Neuronal stem cell (in vitro differentiated cells): ENCODE measurements at regions not wholly inside any gene's neighbourhood (a gene's known extent, or its start where the extent isn't known, plus 50 kb on each side); places are given as distances from the start of the nearest gene placed in this dataset.
"Not testable (repeated sequence)": the region's sequence is repeated elsewhere in the genome, so short reads cannot be mapped to it uniquely, and the experiment has no call there.

Experiments used
- DNase-seq: peaks from one replicate; pipeline ENCODE4 v3.0.0-alpha.2; 2013; ENCODE audit warnings: low spot score
- H2AFZ ChIP-seq: one replicate; pipeline ENCODE4 v1.6.1; 2013; ENCODE audit warnings: mild to moderate bottlenecking, low read length, inconsistent platforms
- H2AK5ac ChIP-seq: 2 replicates; pipeline ENCODE4 v1.6.1; 2013; ENCODE audit warnings: low read depth, mild to moderate bottlenecking, inconsistent platforms, low read length, moderate library complexity, mixed read lengths
- H2BK120ac ChIP-seq: 2 replicates; pipeline ENCODE4 v1.6.1; 2013; ENCODE audit warnings: low read depth, mild to moderate bottlenecking, inconsistent platforms, low read length, moderate library complexity, mixed read lengths
- H2BK12ac ChIP-seq: one replicate; pipeline ENCODE4 v1.6.1; 2013; ENCODE audit warnings: low read length, inconsistent platforms
- H2BK15ac ChIP-seq: 2 replicates; pipeline ENCODE4 v1.6.1; 2013; ENCODE audit warnings: mild to moderate bottlenecking, low read length, inconsistent platforms, mixed read lengths
- H2BK5ac ChIP-seq: one replicate; pipeline ENCODE4 v1.6.1; 2013; ENCODE audit warnings: inconsistent platforms, mild to moderate bottlenecking, low read length, moderate library complexity
- H3K14ac ChIP-seq: one replicate; pipeline ENCODE4 v1.6.1; 2013; ENCODE audit warnings: low read length, inconsistent platforms
- H3K18ac ChIP-seq: 2 replicates; pipeline ENCODE4 v1.6.1; 2013; ENCODE audit warnings: low read length, inconsistent platforms
- H3K23ac ChIP-seq: 2 replicates; pipeline ENCODE4 v1.6.1; 2013; ENCODE audit warnings: low read depth, mild to moderate bottlenecking, mixed read lengths, low read length, inconsistent platforms; ENCODE audit not compliant: poor library complexity
- H3K27ac ChIP-seq: replicated peaks from 3 replicates; pipeline ENCODE4 v1.5.1; 2013; ENCODE audit warnings: low read length, inconsistent platforms
- H3K27me3 ChIP-seq, 3 experiments: 2 replicates each; pipeline ENCODE4 v1.6.1; 2013; ENCODE audit warnings: low read length in 3 of 3, mild to moderate bottlenecking in 2 of 3, inconsistent platforms in 1 of 3, low read depth in 1 of 3, mixed read lengths in 1 of 3, moderate library complexity in 1 of 3; ENCODE audit not compliant: control insufficient read depth in 3 of 3, insufficient read depth in 3 of 3
- H3K36me3 ChIP-seq, 2 donors: replicated peaks in 1 of 2; 2 replicates each; pipeline ENCODE4 v1.6.1; 2013; ENCODE audit warnings: low read length in 2 of 2; ENCODE audit not compliant: control insufficient read depth in 2 of 2, insufficient read depth in 2 of 2
- H3K4ac ChIP-seq: 2 replicates; pipeline ENCODE4 v1.6.1; 2013; ENCODE audit warnings: inconsistent platforms, mild to moderate bottlenecking, low read length, moderate library complexity
- H3K4me1 ChIP-seq, 2 donors: 1 replicate in 1 of 2; 2 replicates in 1 of 2; pipeline ENCODE4 v1.6.1; 2013; ENCODE audit warnings: low read length in 2 of 2, low read depth in 1 of 2; ENCODE audit not compliant: control insufficient read depth in 2 of 2, insufficient read depth in 1 of 2
- H3K4me2 ChIP-seq: one replicate; pipeline ENCODE4 v1.6.1; 2013; ENCODE audit warnings: mild to moderate bottlenecking, low read length, inconsistent platforms; ENCODE audit not compliant: insufficient read depth, poor library complexity, severe bottlenecking
- H3K4me3 ChIP-seq, 2 donors: 2 replicates each; pipeline ENCODE4 v1.5.1; 2013; ENCODE audit warnings: low read length in 2 of 2, mild to moderate bottlenecking in 2 of 2, inconsistent platforms in 1 of 2, moderate library complexity in 1 of 2
- H3K79me1 ChIP-seq: one replicate; pipeline ENCODE4 v1.6.1; 2013; ENCODE audit warnings: low read depth, mild to moderate bottlenecking, inconsistent platforms, low read length, moderate library complexity
- H3K9ac ChIP-seq: one replicate; pipeline ENCODE4 v1.6.1; 2013; ENCODE audit warnings: mild to moderate bottlenecking, low read depth, low read length, inconsistent platforms; ENCODE audit not compliant: poor library complexity
- H3K9me3 ChIP-seq, 2 donors: replicated peaks in 1 of 2; 2 replicates each; pipeline versions ENCODE3 to v1.6.1; 2013; ENCODE audit warnings: low read length in 2 of 2, mild to moderate bottlenecking in 2 of 2, inconsistent platforms in 1 of 2, low read depth in 1 of 2, mixed read lengths in 1 of 2, moderate library complexity in 1 of 2; ENCODE audit not compliant: control insufficient read depth in 2 of 2, insufficient read depth in 1 of 2
- H4K8ac ChIP-seq: one replicate; pipeline ENCODE4 v1.6.1; 2013; ENCODE audit warnings: low read depth, mild to moderate bottlenecking, inconsistent platforms, low read length, moderate library complexity
- H4K91ac ChIP-seq: one replicate; pipeline ENCODE4 v1.6.1; 2013; ENCODE audit warnings: low read length, low read depth, mild to moderate bottlenecking, inconsistent platforms; ENCODE audit not compliant: poor library complexity
- WGBS, 2 donors: extraction: QIAGEN DNeasy Blood & Tissue Kit; methylation state at CpG; one replicate each; pipeline ENCODE4 v1.1.7; 2013; ENCODE audit warnings: missing lambda C conversion rate in 2 of 2, mixed read lengths in 1 of 2; ENCODE audit not compliant: insufficient read length in 2 of 2, insufficient replicate concordance in 1 of 2; ENCODE audit errors: extremely low coverage in 2 of 2; 5-methylcytosine and 5-hydroxymethylcytosine counted together

- no peak overlapping the region for H3K4ac ChIP-seq
- no peak overlapping the region for H3K27ac ChIP-seq
- no peak overlapping the region for H2BK120ac ChIP-seq
- no peak overlapping the region for H3K14ac ChIP-seq
- no peaks in the 10 kb centered on the region for H3K36me3 ChIP-seq
- no peak overlapping the region for H2AK5ac ChIP-seq
- no CpG with 5 or more reads among the region's 3 CpGs for WGBS, 2 donors
- H3K18ac ChIP-seq, result no peak overlapping the region
- H4K8ac ChIP-seq, result no peak overlapping the region
- no peak overlapping the region for H3K4me3 ChIP-seq
- no peaks in the 10 kb centered on the region for H3K4me1 ChIP-seq
- no peak overlapping the region for H2BK12ac ChIP-seq
- H3K4me2 ChIP-seq, result no peak overlapping the region
- no peak overlapping the region for H2BK5ac ChIP-seq
- H3K23ac ChIP-seq, result no peak overlapping the region
- H3K9me3 ChIP-seq, result no peaks in the 10 kb centered on the region
- H4K91ac ChIP-seq, result no peak overlapping the region
- no peaks in the 10 kb centered on the region for H3K27me3 ChIP-seq
- no peak overlapping the region for H3K9ac ChIP-seq
- no peaks in the 10 kb centered on the region for H3K79me1 ChIP-seq
- no peak overlapping the region for H2AFZ ChIP-seq
- no peak for DNase-seq
- no peak overlapping the region for H2BK15ac ChIP-seq
Observed at GRCh38 chr13:86486582-86486981, 687.4 kb upstream of the SLITRK6 start.

- no CpG with 5 or more reads among the region's 1 CpG for whole genome bisulfite sequencing, 2 donors
- no peaks in the 10 kb centered on the region for H3K79me1 ChIP-seq
- no peak overlapping the region for H3K4me2 ChIP-seq
- H2BK5ac ChIP-seq, result no peak overlapping the region
- no peak overlapping the region for H3K9ac ChIP-seq
- no peak overlapping the region for H2BK15ac ChIP-seq
- no peak for DNase-seq
- no peak overlapping the region for H4K91ac ChIP-seq
- H3K18ac ChIP-seq, result no peak overlapping the region
- H3K4me1 ChIP-seq, result no peaks in the 10 kb centered on the region
- H3K27ac ChIP-seq, result no peak overlapping the region
- no peaks in the 10 kb centered on the region for H3K36me3 ChIP-seq
- H2BK120ac ChIP-seq, result no peak overlapping the region
- no peak overlapping the region for H2AFZ ChIP-seq
- H3K4me3 ChIP-seq, result no peak overlapping the region
- H3K14ac ChIP-seq, result no peak overlapping the region
- no peaks in the 10 kb centered on the region for H3K27me3 ChIP-seq
- H3K9me3 ChIP-seq, result no peaks in the 10 kb centered on the region
- H2AK5ac ChIP-seq, result no peak overlapping the region
- no peak overlapping the region for H2BK12ac ChIP-seq
- H3K23ac ChIP-seq, result no peak overlapping the region
- H3K4ac ChIP-seq, result no peak overlapping the region
- no peak overlapping the region for H4K8ac ChIP-seq
Observed at GRCh38 chr13:86491121-86491520, 691.9 kb upstream of the SLITRK6 start.

- H3K9ac ChIP-seq, H4K8ac ChIP-seq, H3K79me1 ChIP-seq, H3K36me3 ChIP-seq, H3K9me3 ChIP-seq, H3K14ac ChIP-seq, H2BK120ac ChIP-seq, H4K91ac ChIP-seq, H2AFZ ChIP-seq, H2BK5ac ChIP-seq, H3K23ac ChIP-seq, H3K18ac ChIP-seq, H3K4me1 ChIP-seq, DNase-seq, H3K4me2 ChIP-seq, H2BK12ac ChIP-seq, H3K4ac ChIP-seq, H3K27ac ChIP-seq, H2BK15ac ChIP-seq, H2AK5ac ChIP-seq, H3K27me3 ChIP-seq, H3K4me3 ChIP-seq: not testable (repeated sequence)
- no CpG with 5 or more reads among the region's 10 CpGs for WGBS, 2 donors
Observed at GRCh38 chr13:86501931-86502330, 702.7 kb upstream of the SLITRK6 start.

- Histone ChIP-seq H3K18ac (no peak overlapping the region), H2AK5ac (no peak overlapping the region), H4K91ac (no peak overlapping the region), H3K27ac (no peak overlapping the region), H3K79me1 (no peaks in the 10 kb centered on the region), H3K23ac (no peak overlapping the region), H3K9ac (no peak overlapping the region), H3K27me3 (no peaks in the 10 kb centered on the region), H2BK15ac (no peak overlapping the region), H2BK120ac (no peak overlapping the region), H3K14ac (no peak overlapping the region), H3K9me3 (no peaks in the 10 kb centered on the region), H3K4ac (no peak overlapping the region), H3K36me3 (no peaks in the 10 kb centered on the region), H3K4me1 (no peaks in the 10 kb centered on the region), H3K4me2 (no peak overlapping the region), H2BK5ac (no peak overlapping the region), H2AFZ (no peak overlapping the region), H2BK12ac (no peak overlapping the region), H3K4me3 (no peak overlapping the region), H4K8ac (no peak overlapping the region)
- WGBS, 2 donors, result no CpG with 5 or more reads among the region's 2 CpGs
- no peak for DNase-seq
Observed at GRCh38 chr13:86510792-86511191, 711.6 kb upstream of the SLITRK6 start.
